ENCODE measurements at regions not wholly inside any gene's neighbourhood (a gene's known extent, or its start where the extent isn't known, plus 50 kb on each side); places are given as distances from the start of the nearest gene placed in this dataset.

- TF ChIP-seq, protein P1, sequence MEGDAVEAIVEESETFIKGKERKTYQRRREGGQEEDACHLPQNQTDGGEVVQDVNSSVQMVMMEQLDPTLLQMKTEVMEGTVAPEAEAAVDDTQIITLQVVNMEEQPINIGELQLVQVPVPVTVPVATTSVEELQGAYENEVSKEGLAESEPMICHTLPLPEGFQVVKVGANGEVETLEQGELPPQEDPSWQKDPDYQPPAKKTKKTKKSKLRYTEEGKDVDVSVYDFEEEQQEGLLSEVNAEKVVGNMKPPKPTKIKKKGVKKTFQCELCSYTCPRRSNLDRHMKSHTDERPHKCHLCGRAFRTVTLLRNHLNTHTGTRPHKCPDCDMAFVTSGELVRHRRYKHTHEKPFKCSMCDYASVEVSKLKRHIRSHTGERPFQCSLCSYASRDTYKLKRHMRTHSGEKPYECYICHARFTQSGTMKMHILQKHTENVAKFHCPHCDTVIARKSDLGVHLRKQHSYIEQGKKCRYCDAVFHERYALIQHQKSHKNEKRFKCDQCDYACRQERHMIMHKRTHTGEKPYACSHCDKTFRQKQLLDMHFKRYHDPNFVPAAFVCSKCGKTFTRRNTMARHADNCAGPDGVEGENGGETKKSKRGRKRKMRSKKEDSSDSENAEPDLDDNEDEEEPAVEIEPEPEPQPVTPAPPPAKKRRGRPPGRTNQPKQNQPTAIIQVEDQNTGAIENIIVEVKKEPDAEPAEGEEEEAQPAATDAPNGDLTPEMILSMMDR (IDR thresholded peaks at IDR 0.05; ENCODE audit: extremely low read depth, missing control alignments) = no peak
- DNase-seq (ENCODE audit: low spot score) = no peak
Measured at GRCh38 chr3:59467476-59467875, 417.7 kb upstream of the CFAP20DC start.

- TF ChIP-seq, protein P1 (IDR thresholded peaks at IDR 0.05; ENCODE audit: extremely low read depth, missing control alignments) = no peak
- DNase-seq (ENCODE audit: low spot score) = no peak
Measured at GRCh38 chr3:59464187-59464586, 414.4 kb upstream of the CFAP20DC start.

DNA sequence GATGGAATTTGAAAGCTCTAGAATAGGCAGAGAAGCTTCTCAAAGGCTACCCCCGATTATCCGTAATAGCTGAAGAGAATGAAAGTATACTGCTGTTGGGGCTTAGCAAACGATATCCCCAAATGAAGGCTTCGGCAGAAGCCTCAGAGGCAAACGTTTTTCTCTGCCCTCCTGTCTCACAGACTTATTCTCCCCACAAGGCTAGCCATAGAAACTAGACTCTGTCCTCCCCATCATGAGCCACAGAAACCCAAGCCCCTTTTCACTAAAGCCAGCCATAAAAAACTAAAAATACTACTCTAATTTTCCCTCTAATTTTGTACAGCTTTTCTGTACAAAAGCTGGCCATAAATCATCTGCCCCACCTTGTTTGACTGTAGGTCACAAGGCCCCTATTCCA is 413.4 kb upstream of the CFAP20DC start:
- TF ChIP-seq, protein P1 (IDR thresholded peaks at IDR 0.05; ENCODE audit: extremely low read depth, missing control alignments) = no peak

GRCh38 chr3:59460068-59460467 is 410.2 kb upstream of the CFAP20DC start:
- no peak for DNase-seq (ENCODE audit: low spot score)
- TF ChIP-seq, protein P1 (IDR thresholded peaks at IDR 0.05; ENCODE audit: extremely low read depth, missing control alignments) = no peak

More for the DNA sequence above, 413.4 kb upstream of the CFAP20DC start:
- DNase-seq (ENCODE audit: low spot score) = no peak

GRCh38 chr3:59456852-59457485 is 407.1 kb upstream of the CFAP20DC start:
- DNase-seq (ENCODE audit: low spot score) = peak; percentile 65
- TF ChIP-seq, protein P1 (IDR thresholded peaks at IDR 0.05; ENCODE audit: extremely low read depth, missing control alignments) = no peak

GRCh38 chr3:59451800-59452746 is 402.2 kb upstream of the CFAP20DC start:
- no peak for DNase-seq (ENCODE audit: low spot score)
- TF ChIP-seq, protein P1 (IDR thresholded peaks at IDR 0.05; ENCODE audit: extremely low read depth, missing control alignments) = no peak

Measured in GM20000 (cell line).